ENCODE measurements at regions not wholly inside any gene's neighbourhood (a gene's known extent, or its start where the extent isn't known, plus 50 kb on each side); places are given as distances from the start of the nearest gene placed in this dataset.

- Histone ChIP-seq H3K27ac (replicated peaks in 1 of 4) (no peak overlapping the region), H3K9me3 (peaks cover 0 to 12% (median 6%) of the 10 kb centered on the region in 4 donors), H3K36me3 (no peaks in the 10 kb centered on the region), H3K27me3 (no peaks in the 10 kb centered on the region), H3K4me1 (peaks cover 0 to 8% (median 0%) of the 10 kb centered on the region in 4 donors), H3K4me3 (no peak overlapping the region)
- intact Hi-C loops (cut with DNase I): no loop called here
- TF ChIP-seq CTCF (IDR thresholded peaks at IDR 0.05) (peak; percentile 59 to 83 (median 73)), POLR2AphosphoS5 (IDR thresholded peaks at IDR 0.05) (no peak), POLR2A (IDR thresholded peaks at IDR 0.05; ENCODE audit: low read depth) (no peak)
- WGBS: 32% methylated on average over 6 of the region's 6 CpGs
- no peak for DNase-seq (ENCODE audit: extremely low spot score)
These were observed 97.9 kb upstream of the KLF14 start for GRCh38 chr7:130831817-130832481.

- no peak for DNase-seq (ENCODE audit: extremely low spot score)
- WGBS: 46% methylated on average over 1 of the region's 1 CpG
These were observed 104.7 kb upstream of the KLF14 start for GRCh38 chr7:130838738-130839137.

GRCh38 chr7:130840599-130840998 lies 106.6 kb upstream of the KLF14 start:
- intact Hi-C loops (cut with DNase I): no loop called here
- Histone ChIP-seq H3K4me1 (no peaks in the 10 kb centered on the region), H3K27me3 (peaks cover 0 to 35% (median 0%) of the 10 kb centered on the region in 4 donors), H3K9me3 (no peaks in the 10 kb centered on the region), H3K36me3 (no peaks in the 10 kb centered on the region), H3K27ac (replicated peaks in 1 of 4) (no peak overlapping the region), H3K4me3 (no peak overlapping the region)
- DNase-seq (ENCODE audit: extremely low spot score): no peak
- no peak for TF ChIP-seq EP300 (IDR thresholded peaks at IDR 0.05)
- no peak for TF ChIP-seq POLR2AphosphoS5 (IDR thresholded peaks at IDR 0.05)
- 82% methylated on average over 2 of the region's 2 CpGs for WGBS

More at GRCh38 chr7:130838738-130839137, 104.7 kb upstream of the KLF14 start:
- no peaks in the 10 kb centered on the region for H3K9me3 ChIP-seq
- intact Hi-C loops (cut with DNase I): no loop called here
- H3K27ac ChIP-seq (replicated peaks in 1 of 4): no peak overlapping the region
- TF ChIP-seq POLR2A (IDR thresholded peaks at IDR 0.05; ENCODE audit: low read depth) (no peak), CTCF (IDR thresholded peaks at IDR 0.05) (no peak), EP300 (IDR thresholded peaks at IDR 0.05) (no peak)
- no peaks in the 10 kb centered on the region for H3K36me3 ChIP-seq
- peaks cover 0 to 29% (median 0%) of the 10 kb centered on the region in 4 donors for H3K27me3 ChIP-seq
- H3K4me1 ChIP-seq: no peaks in the 10 kb centered on the region
- H3K4me3 ChIP-seq: no peak overlapping the region

- Histone ChIP-seq H3K9me3 (no peaks in the 10 kb centered on the region), H3K4me1 (no peaks in the 10 kb centered on the region), H3K36me3 (no peaks in the 10 kb centered on the region), H3K4me3 (no peak overlapping the region), H3K27me3 (peaks cover 0 to 35% (median 0%) of the 10 kb centered on the region in 4 donors), H3K27ac (replicated peaks in 1 of 4) (no peak overlapping the region)
- 79% methylated on average over 5 of the region's 7 CpGs for WGBS
- TF ChIP-seq CTCF (IDR thresholded peaks at IDR 0.05) (no peak), POLR2AphosphoS5 (IDR thresholded peaks at IDR 0.05) (no peak), EP300 (IDR thresholded peaks at IDR 0.05) (no peak), POLR2A (IDR thresholded peaks at IDR 0.05; ENCODE audit: low read depth) (no peak)
- intact Hi-C loops (cut with DNase I): no loop called here
- no peak for DNase-seq (ENCODE audit: extremely low spot score)
These were observed 107.4 kb upstream of the KLF14 start for GRCh38 chr7:130841416-130841815.

GRCh38 chr7:130843703-130844102 lies 109.7 kb upstream of the KLF14 start:
- no peak for DNase-seq (ENCODE audit: extremely low spot score)
- peaks cover 0 to 28% (median 0%) of the 10 kb centered on the region in 4 donors for H3K27me3 ChIP-seq
- no peak overlapping the region for H3K27ac ChIP-seq (replicated peaks in 1 of 4)
- no peaks in the 10 kb centered on the region for H3K4me1 ChIP-seq
- H3K9me3 ChIP-seq: no peaks in the 10 kb centered on the region
- 92% methylated on average over 11 of the region's 11 CpGs for WGBS
- no peak overlapping the region for H3K4me3 ChIP-seq
- no peaks in the 10 kb centered on the region for H3K36me3 ChIP-seq
- intact Hi-C loops (cut with DNase I): no loop called here
- TF ChIP-seq POLR2A (IDR thresholded peaks at IDR 0.05; ENCODE audit: low read depth) (no peak), POLR2AphosphoS5 (IDR thresholded peaks at IDR 0.05) (no peak), EP300 (IDR thresholded peaks at IDR 0.05) (no peak), CTCF (IDR thresholded peaks at IDR 0.05) (no peak)

Data from esophagus muscularis mucosa (tissue), 4 donors.